ENCODE measurements at regions not wholly inside any gene's neighbourhood (a gene's known extent, or its start where the extent isn't known, plus 50 kb on each side); places are given as distances from the start of the nearest gene placed in this dataset.

GRCh38 chr2:142542431-142542910 lies 335.0 kb upstream of the KYNU start:
- Histone ChIP-seq H3K14ac (ENCODE audit: low read length) (no peak overlapping the region), H2BK120ac (ENCODE audit: insufficient read depth, low read length, poor library complexity) (no peak overlapping the region), H2BK5ac (ENCODE audit: low read depth, low read length, poor library complexity) (no peak overlapping the region), H3K9ac (ENCODE audit: low read length) (no peak overlapping the region), H3K4me1 (ENCODE audit: control insufficient read depth in 1 of 2, insufficient read depth in 2 of 2, low read length in 2 of 2) (no peaks in the 10 kb centered on the region), H3K4ac (ENCODE audit: low read depth, low read length) (no peak overlapping the region), H3K36me3 (ENCODE audit: control insufficient read depth in 1 of 2, insufficient read depth in 2 of 2, low read length in 2 of 2) (peaks cover 0 to 3% of the 10 kb centered on the region in 2 experiments), H3K4me3 (ENCODE audit: low read depth, low read length) (no peak overlapping the region), H3K79me2 (ENCODE audit: control insufficient read depth, insufficient read depth, low read length, poor library complexity) (no peaks in the 10 kb centered on the region), H3K27ac (ENCODE audit: low read depth, low read length) (no peak overlapping the region), H2BK12ac (ENCODE audit: low read length) (no peak overlapping the region), H3K9me3 (ENCODE audit: insufficient read depth, low read depth, low read length) (peaks cover 2% of the 10 kb centered on the region), H4K91ac (ENCODE audit: low read depth, low read length) (no peak overlapping the region), H3K4me2 (ENCODE audit: low read length) (no peak overlapping the region), H2AFZ (ENCODE audit: insufficient read depth, low read length, poor library complexity) (no peak overlapping the region), H3K79me1 (ENCODE audit: low read length) (no peaks in the 10 kb centered on the region), H3K18ac (ENCODE audit: low read length) (no peak overlapping the region), H4K12ac (ENCODE audit: low read depth, low read length) (no peak overlapping the region), H3K27me3 (ENCODE audit: insufficient read depth, low read length) (no peaks in the 10 kb centered on the region), H4K8ac (ENCODE audit: low read depth, low read length) (no peak overlapping the region), H3K23ac (ENCODE audit: low read length) (no peak overlapping the region), H2AK5ac (ENCODE audit: low read length) (no peak overlapping the region)
- WGBS (ENCODE audit: extremely low coverage, insufficient coverage, insufficient read length), result no CpG with 5 or more reads among the region's 1 CpG
- DNase-seq, result no peak

GRCh38 chr2:142536966-142537365 lies 340.5 kb upstream of the KYNU start:
- Histone ChIP-seq H3K4ac (ENCODE audit: low read depth, low read length) (no peak overlapping the region), H4K8ac (ENCODE audit: low read depth, low read length) (no peak overlapping the region), H2BK12ac (ENCODE audit: low read length) (no peak overlapping the region), H4K91ac (ENCODE audit: low read depth, low read length) (no peak overlapping the region), H2BK120ac (ENCODE audit: insufficient read depth, low read length, poor library complexity) (no peak overlapping the region), H3K14ac (ENCODE audit: low read length) (no peak overlapping the region), H2BK5ac (ENCODE audit: low read depth, low read length, poor library complexity) (no peak overlapping the region), H2AFZ (ENCODE audit: insufficient read depth, low read length, poor library complexity) (no peak overlapping the region), H3K36me3 (ENCODE audit: control insufficient read depth in 1 of 2, insufficient read depth in 2 of 2, low read length in 2 of 2) (no peaks in the 10 kb centered on the region), H3K9me3 (ENCODE audit: insufficient read depth, low read depth, low read length) (no peaks in the 10 kb centered on the region), H3K4me3 (ENCODE audit: low read depth, low read length) (no peak overlapping the region), H3K9ac (ENCODE audit: low read length) (no peak overlapping the region), H3K79me2 (ENCODE audit: control insufficient read depth, insufficient read depth, low read length, poor library complexity) (no peaks in the 10 kb centered on the region), H3K23ac (ENCODE audit: low read length) (no peak overlapping the region), H3K4me2 (ENCODE audit: low read length) (no peak overlapping the region), H4K12ac (ENCODE audit: low read depth, low read length) (no peak overlapping the region), H3K27me3 (ENCODE audit: insufficient read depth, low read length) (no peaks in the 10 kb centered on the region), H2AK5ac (ENCODE audit: low read length) (no peak overlapping the region), H3K18ac (ENCODE audit: low read length) (no peak overlapping the region), H3K27ac (ENCODE audit: low read depth, low read length) (no peak overlapping the region), H3K4me1 (ENCODE audit: control insufficient read depth in 1 of 2, insufficient read depth in 2 of 2, low read length in 2 of 2) (no peaks in the 10 kb centered on the region), H3K79me1 (ENCODE audit: low read length) (no peaks in the 10 kb centered on the region)
- no CpG with 5 or more reads among the region's 6 CpGs for WGBS (ENCODE audit: extremely low coverage, insufficient coverage, insufficient read length)
- DNase-seq, result peak; percentile 0 to 74

GRCh38 chr2:142536492-142536891 lies 341.0 kb upstream of the KYNU start:
- Histone ChIP-seq H4K91ac (ENCODE audit: low read depth, low read length) (no peak overlapping the region), H2AFZ (ENCODE audit: insufficient read depth, low read length, poor library complexity) (no peak overlapping the region), H3K9ac (ENCODE audit: low read length) (no peak overlapping the region), H3K79me2 (ENCODE audit: control insufficient read depth, insufficient read depth, low read length, poor library complexity) (no peaks in the 10 kb centered on the region), H3K27me3 (ENCODE audit: insufficient read depth, low read length) (no peaks in the 10 kb centered on the region), H3K36me3 (ENCODE audit: control insufficient read depth in 1 of 2, insufficient read depth in 2 of 2, low read length in 2 of 2) (no peaks in the 10 kb centered on the region), H3K4me2 (ENCODE audit: low read length) (no peak overlapping the region), H3K14ac (ENCODE audit: low read length) (no peak overlapping the region), H4K12ac (ENCODE audit: low read depth, low read length) (no peak overlapping the region), H2AK5ac (ENCODE audit: low read length) (no peak overlapping the region), H2BK120ac (ENCODE audit: insufficient read depth, low read length, poor library complexity) (no peak overlapping the region), H3K4ac (ENCODE audit: low read depth, low read length) (no peak overlapping the region), H3K23ac (ENCODE audit: low read length) (no peak overlapping the region), H3K4me3 (ENCODE audit: low read depth, low read length) (no peak overlapping the region), H3K79me1 (ENCODE audit: low read length) (no peaks in the 10 kb centered on the region), H4K8ac (ENCODE audit: low read depth, low read length) (no peak overlapping the region), H3K27ac (ENCODE audit: low read depth, low read length) (no peak overlapping the region), H2BK5ac (ENCODE audit: low read depth, low read length, poor library complexity) (no peak overlapping the region), H3K4me1 (ENCODE audit: control insufficient read depth in 1 of 2, insufficient read depth in 2 of 2, low read length in 2 of 2) (no peaks in the 10 kb centered on the region), H3K9me3 (ENCODE audit: insufficient read depth, low read depth, low read length) (no peaks in the 10 kb centered on the region), H2BK12ac (ENCODE audit: low read length) (no peak overlapping the region), H3K18ac (ENCODE audit: low read length) (no peak overlapping the region)
- WGBS (ENCODE audit: extremely low coverage, insufficient coverage, insufficient read length), result no CpG with 5 or more reads among the region's 6 CpGs
- no peak for DNase-seq

- no peak overlapping the region for H3K4ac ChIP-seq (ENCODE audit: low read depth, low read length)
- H3K9ac ChIP-seq (ENCODE audit: low read length), result no peak overlapping the region
- no peak overlapping the region for H3K14ac ChIP-seq (ENCODE audit: low read length)
- no peak overlapping the region for H4K8ac ChIP-seq (ENCODE audit: low read depth, low read length)
- no peak overlapping the region for H2BK120ac ChIP-seq (ENCODE audit: insufficient read depth, low read length, poor library complexity)
- H3K9me3 ChIP-seq (ENCODE audit: insufficient read depth, low read depth, low read length), result no peaks in the 10 kb centered on the region
- H4K91ac ChIP-seq (ENCODE audit: low read depth, low read length), result no peak overlapping the region
- no peak overlapping the region for H3K4me2 ChIP-seq (ENCODE audit: low read length)
- no peak overlapping the region for H4K12ac ChIP-seq (ENCODE audit: low read depth, low read length)
- no peak overlapping the region for H3K18ac ChIP-seq (ENCODE audit: low read length)
- no peak overlapping the region for H2BK5ac ChIP-seq (ENCODE audit: low read depth, low read length, poor library complexity)
- no peaks in the 10 kb centered on the region for H3K79me1 ChIP-seq (ENCODE audit: low read length)
- H3K4me3 ChIP-seq (ENCODE audit: low read depth, low read length), result no peak overlapping the region
- H3K36me3 ChIP-seq (ENCODE audit: control insufficient read depth in 1 of 2, insufficient read depth in 2 of 2, low read length in 2 of 2), result no peaks in the 10 kb centered on the region
- H2BK12ac ChIP-seq (ENCODE audit: low read length), result no peak overlapping the region
- no peak overlapping the region for H3K27ac ChIP-seq (ENCODE audit: low read depth, low read length)
- H3K79me2 ChIP-seq (ENCODE audit: control insufficient read depth, insufficient read depth, low read length, poor library complexity), result no peaks in the 10 kb centered on the region
- peaks cover 0 to 2% of the 10 kb centered on the region in 2 experiments for H3K4me1 ChIP-seq (ENCODE audit: control insufficient read depth in 1 of 2, insufficient read depth in 2 of 2, low read length in 2 of 2)
- no peak overlapping the region for H2AFZ ChIP-seq (ENCODE audit: insufficient read depth, low read length, poor library complexity)
- H2AK5ac ChIP-seq (ENCODE audit: low read length), result no peak overlapping the region
- H3K23ac ChIP-seq (ENCODE audit: low read length), result no peak overlapping the region
- H3K27me3 ChIP-seq (ENCODE audit: insufficient read depth, low read length), result no peaks in the 10 kb centered on the region
- no peak for DNase-seq
These were observed 342.2 kb upstream of the KYNU start for GRCh38 chr2:142535311-142535710.

All from trophoblast cell (in vitro differentiated cells and primary cell).